ENCODE measurements at regions not wholly inside any gene's neighbourhood (a gene's known extent, or its start where the extent isn't known, plus 50 kb on each side); places are given as distances from the start of the nearest gene placed in this dataset.

GRCh38 chr6:28758818-28759235 lies 165.0 kb downstream of the TRIM27 start:
- TF ChIP-seq CTCF (IDR thresholded peaks at IDR 0.05): no peak
- TF ChIP-seq POLR2A (IDR thresholded peaks at IDR 0.05): no peak
- TF ChIP-seq POLR2AphosphoS5 (IDR thresholded peaks at IDR 0.05): no peak
- no peak for TF ChIP-seq EP300 (IDR thresholded peaks at IDR 0.05)

Measured in stomach (tissue), 4 donors.